ENCODE measurements at regions not wholly inside any gene's neighbourhood (a gene's known extent, or its start where the extent isn't known, plus 50 kb on each side); places are given as distances from the start of the nearest gene placed in this dataset.

- intact Hi-C loops (cut with DNase I; ENCODE audit: low total_unique reads), result no loop called here
- no peak overlapping the region for H3K4me3 ChIP-seq (ENCODE audit: low read depth, poor library complexity, severe bottlenecking)
- 76 to 86% methylated on average over 12 of the region's 12 CpGs for WGBS, 2 donors
- DNase-seq (ENCODE audit: low spot score in 2 of 2), result no peak
- TF ChIP-seq POLR2A (IDR thresholded peaks at IDR 0.05), result no peak
- TF ChIP-seq CTCF (IDR thresholded peaks at IDR 0.05), result no peak
Measured at GRCh38 chr20:50355590-50356524, 154.3 kb upstream of the PTPN1 start.

GRCh38 chr20:50356525-50356885 is 153.7 kb upstream of the PTPN1 start:
- TF ChIP-seq CTCF (IDR thresholded peaks at IDR 0.05) (no peak), POLR2A (IDR thresholded peaks at IDR 0.05) (no peak)
- intact Hi-C loops (cut with DNase I; ENCODE audit: low total_unique reads), result no loop called here
- WGBS, 2 donors, result 62 to 65% methylated on average over 14 of the region's 14 CpGs
- H3K4me3 ChIP-seq (ENCODE audit: low read depth, poor library complexity, severe bottlenecking), result no peak overlapping the region
- no peak for DNase-seq (ENCODE audit: low spot score in 2 of 2)

- TF ChIP-seq CTCF (IDR thresholded peaks at IDR 0.05) (no peak), POLR2A (IDR thresholded peaks at IDR 0.05) (no peak)
- 88 to 89% methylated on average over 16 of the region's 16 CpGs for WGBS, 2 donors
- intact Hi-C loops (cut with DNase I; ENCODE audit: low total_unique reads), result no loop called here
- H3K4me3 ChIP-seq (ENCODE audit: low read depth, poor library complexity, severe bottlenecking), result no peak overlapping the region
- DNase-seq (ENCODE audit: low spot score in 2 of 2), result no peak
Measured at GRCh38 chr20:50356962-50357782, 153.0 kb upstream of the PTPN1 start.

- no peak for DNase-seq (ENCODE audit: low spot score in 2 of 2)
- no peak for TF ChIP-seq POLR2A (IDR thresholded peaks at IDR 0.05)
- TF ChIP-seq CTCF (IDR thresholded peaks at IDR 0.05), result no peak
- WGBS, 2 donors, result 80 to 81% methylated on average over 6 of the region's 6 CpGs
- intact Hi-C loops (cut with DNase I; ENCODE audit: low total_unique reads), result no loop called here
- H3K4me3 ChIP-seq (ENCODE audit: low read depth, poor library complexity, severe bottlenecking), result no peak overlapping the region
Measured at GRCh38 chr20:50357783-50358161, 152.4 kb upstream of the PTPN1 start.

- intact Hi-C loops (cut with DNase I; ENCODE audit: low total_unique reads), result no loop called here
- DNase-seq (ENCODE audit: low spot score in 2 of 2), result no peak
- no peak overlapping the region for H3K4me3 ChIP-seq (ENCODE audit: low read depth, poor library complexity, severe bottlenecking)
- TF ChIP-seq POLR2A (IDR thresholded peaks at IDR 0.05) (no peak), CTCF (IDR thresholded peaks at IDR 0.05) (no peak)
- 91 to 93% methylated on average over 5 of the region's 5 CpGs for WGBS, 2 donors
Measured at GRCh38 chr20:50358166-50358565, 152.0 kb upstream of the PTPN1 start.

Data from lower leg skin (tissue), 4 donors.